GM18499 (cell line): ENCODE measurements at regions not wholly inside any gene's neighbourhood (a gene's known extent, or its start where the extent isn't known, plus 50 kb on each side); places are given as distances from the start of the nearest gene placed in this dataset.
"Not testable (repeated sequence)": the region's sequence is repeated elsewhere in the genome, so short reads cannot be mapped to it uniquely, and the experiment has no call there.

Experiments
- ATAC-seq: cut with Tn5 transposase; IDR thresholded peaks from one replicate; pipeline ENCODE4 v1.9.1; 2021; ENCODE audit warnings: moderate number of reproducible peaks; ENCODE audit not compliant: insufficient read depth, unreplicated experiment

GRCh38 chr6:130537447-130537846 is 171.6 kb downstream of the TMEM200A start:
- ATAC-seq: no peak

DNA sequence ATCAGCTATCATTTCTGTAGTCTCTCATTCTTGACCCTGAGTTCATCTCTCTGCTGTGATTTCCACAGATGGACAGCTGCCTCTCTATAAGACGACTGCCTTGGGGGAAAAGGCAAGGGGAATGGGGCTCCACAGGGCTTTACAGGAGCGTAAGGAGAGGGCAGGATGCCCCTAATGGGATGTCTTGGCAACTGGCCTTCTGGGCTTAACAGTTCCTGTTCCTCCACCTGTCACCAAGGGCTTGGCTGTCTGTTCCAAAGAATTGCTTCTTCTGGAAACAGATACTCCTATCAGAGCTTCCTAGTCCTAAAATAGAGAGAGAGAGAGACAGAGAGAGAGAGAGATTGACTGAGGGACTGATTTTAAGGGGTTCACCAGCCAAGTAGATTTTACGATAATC is 181.9 kb downstream of the TMEM200A start:
- ATAC-seq: no peak

- no peak for ATAC-seq
Measured at GRCh38 chr6:130557481-130558112, 191.8 kb downstream of the TMEM200A start.

DNA sequence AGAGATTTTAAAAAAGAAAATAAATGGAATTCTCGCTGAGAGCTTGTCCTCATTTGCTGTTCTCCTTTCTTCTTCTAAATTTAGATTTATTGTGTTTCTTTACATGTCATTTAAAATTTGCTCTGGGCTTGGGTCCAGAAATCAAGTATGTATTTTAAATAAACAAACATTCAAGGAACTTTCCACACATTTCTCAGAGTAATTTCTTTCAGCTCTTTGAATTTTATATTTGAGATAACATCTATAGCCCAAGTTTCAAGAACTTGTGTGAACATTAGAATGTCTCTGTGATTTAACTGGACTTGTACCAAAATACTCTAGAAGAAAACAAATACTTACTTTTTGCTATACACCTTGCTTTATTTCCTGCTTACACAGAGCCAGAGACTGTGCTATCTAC is 192.3 kb downstream of the TMEM200A start:
- ATAC-seq: no peak

DNA sequence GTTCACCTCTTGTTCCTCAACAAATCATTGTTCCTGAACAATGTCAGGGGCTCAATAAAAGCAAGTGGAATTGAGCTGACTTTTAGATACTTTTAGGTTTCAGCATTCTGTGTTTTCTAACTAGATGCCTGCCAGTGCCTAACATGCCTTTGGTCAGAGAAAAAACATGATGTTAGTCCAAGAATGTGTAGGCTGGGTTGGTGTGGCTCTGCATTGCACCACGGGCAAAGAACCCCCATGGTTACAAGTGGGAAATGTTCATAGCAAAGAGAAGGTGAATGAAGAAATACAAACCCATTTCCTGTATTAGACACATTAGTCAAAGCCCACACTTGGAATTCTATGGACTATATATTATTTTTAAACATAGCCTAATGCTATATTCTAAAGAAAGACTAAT is 193.3 kb downstream of the TMEM200A start:
- no peak for ATAC-seq

DNA sequence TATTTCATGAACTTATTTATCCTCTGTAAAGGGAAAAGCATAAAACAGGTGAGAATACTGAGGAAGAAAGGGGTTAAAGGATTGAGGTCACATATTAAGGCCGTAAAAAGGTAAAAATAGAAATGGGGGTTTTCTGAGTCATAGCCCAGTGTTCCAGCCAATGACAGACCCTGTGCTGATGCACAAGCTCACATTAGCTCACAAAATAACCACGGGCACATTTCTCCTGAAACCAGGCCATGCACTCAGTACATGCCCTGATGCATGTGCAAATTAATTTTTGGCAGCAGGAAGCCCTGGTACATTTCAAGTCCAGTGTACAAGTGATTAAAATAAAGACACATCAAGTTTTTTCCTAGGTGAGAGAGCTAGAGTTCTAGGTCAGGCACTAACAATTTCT is 194.4 kb downstream of the TMEM200A start:
- ATAC-seq: no peak

DNA sequence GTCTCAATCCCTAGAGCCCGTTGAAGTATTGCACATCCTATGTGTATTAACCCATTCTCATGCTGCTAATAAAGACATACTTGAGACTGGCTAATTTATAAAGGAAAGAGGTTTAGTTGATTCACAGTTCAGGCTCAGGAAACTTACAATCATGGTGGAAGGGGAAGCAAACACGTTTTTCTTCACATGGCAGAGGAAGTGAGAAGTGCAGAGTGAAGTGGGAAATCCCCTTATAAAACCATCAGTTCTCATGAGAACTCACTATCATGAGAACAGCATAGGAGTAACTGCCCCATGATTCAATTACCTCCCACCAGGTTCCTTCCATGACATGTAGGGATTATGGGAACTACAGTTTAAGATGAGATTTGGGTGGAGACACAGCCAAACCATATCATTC is 195.3 kb downstream of the TMEM200A start:
- ATAC-seq: not testable (repeated sequence)

DNA sequence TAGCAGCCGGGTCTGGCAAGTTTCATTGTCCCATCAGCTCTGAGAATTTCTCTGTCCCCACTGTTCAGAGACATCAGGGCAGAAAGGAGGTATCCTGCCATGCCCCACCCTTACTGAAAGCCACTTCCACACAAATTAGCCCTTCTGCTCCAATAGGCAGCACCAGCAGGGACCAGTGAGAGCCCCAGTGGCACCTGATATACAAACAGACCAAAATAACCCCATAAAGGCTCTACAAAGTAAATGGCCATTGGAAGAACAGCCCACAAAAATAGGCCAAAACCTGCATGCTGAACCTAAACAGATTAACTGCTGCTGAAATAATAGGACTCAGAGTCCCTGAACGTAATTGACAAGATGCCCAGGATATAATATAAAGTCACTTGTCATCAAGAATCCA is 199.9 kb downstream of the TMEM200A start:
- no peak for ATAC-seq

DNA sequence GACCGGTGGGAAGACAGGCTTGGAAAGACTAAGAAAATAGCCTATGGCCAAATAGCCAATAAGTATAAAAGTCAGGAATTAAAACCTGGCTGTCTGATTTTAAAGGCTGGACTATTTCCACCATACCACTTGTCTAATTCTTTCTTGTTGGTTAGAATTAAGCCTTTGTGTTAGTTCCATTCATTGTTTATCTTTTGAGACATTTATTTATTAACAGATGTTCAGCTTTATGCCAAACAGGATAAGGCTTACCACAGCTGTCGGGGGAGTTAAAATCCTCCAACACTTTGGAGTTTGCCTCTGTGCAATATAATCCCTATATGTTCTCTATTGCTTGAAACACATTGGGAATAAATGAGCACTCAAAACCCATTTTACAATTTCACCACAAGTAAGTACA is 208.3 kb downstream of the TMEM200A start:
- ATAC-seq: no peak

DNA sequence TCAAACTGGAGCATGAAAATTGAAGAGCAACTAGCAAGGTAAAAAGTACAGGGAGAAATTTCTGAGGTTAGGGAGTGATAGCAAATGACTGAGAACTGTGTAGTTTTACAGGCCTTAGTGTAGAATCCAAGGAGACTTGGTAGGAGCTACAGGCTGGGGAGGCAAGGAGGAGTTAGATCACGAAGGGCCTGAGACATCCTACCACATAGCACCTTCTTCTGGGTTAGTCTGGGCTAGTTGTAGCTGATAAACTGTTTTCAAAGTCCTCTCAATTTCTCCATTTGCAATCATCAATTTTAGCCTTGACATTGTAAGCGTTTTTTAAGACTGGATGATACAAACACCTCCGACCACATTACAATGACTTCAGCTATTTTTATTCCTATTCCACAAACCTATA is 209.7 kb downstream of the TMEM200A start:
- peak; percentile 6 for ATAC-seq

GRCh38 chr6:130575971-130576370 is 210.2 kb downstream of the TMEM200A start:
- peak; percentile 98 for ATAC-seq

DNA sequence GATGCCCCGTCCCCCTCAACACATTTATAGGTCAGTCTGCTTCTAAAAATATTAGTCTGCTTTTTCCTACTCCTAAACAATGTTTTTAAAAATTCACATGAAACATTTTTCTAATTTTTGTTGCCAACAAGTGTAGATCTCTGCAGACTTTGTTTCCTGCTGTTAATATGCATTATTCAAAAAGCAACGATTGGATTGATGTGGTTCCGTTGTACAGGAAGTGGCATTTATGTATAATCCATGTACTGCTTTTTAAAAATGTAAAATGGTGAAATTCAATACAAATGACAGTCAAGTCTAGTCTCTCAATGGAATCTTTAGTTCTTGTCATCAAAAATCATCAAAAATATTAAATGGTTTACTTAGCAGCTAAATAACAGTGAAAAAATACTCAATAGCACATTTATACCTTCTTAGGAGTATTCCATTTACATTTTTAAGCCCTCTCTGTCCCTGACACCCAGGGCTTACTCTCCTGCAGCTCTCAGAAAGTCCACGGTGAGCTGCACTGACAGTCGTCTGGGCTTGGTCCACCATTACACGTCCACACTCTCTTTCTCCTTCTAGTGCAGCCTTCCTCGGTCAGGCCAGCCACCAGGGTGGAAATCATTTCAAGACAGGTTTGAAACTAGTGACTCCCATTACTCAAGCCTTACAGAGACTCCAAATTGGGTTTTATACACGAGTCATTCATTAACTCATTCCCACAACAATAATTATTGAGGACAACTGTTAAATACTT is 211.5 kb downstream of the TMEM200A start:
- ATAC-seq: no peak

- no peak for ATAC-seq
Measured at GRCh38 chr6:130578713-130579112, 212.9 kb downstream of the TMEM200A start.

- ATAC-seq: no peak
Measured at GRCh38 chr6:130583268-130583667, 217.5 kb downstream of the TMEM200A start.

- ATAC-seq: no peak
Measured at GRCh38 chr6:130585587-130585986, 219.8 kb downstream of the TMEM200A start.

DNA sequence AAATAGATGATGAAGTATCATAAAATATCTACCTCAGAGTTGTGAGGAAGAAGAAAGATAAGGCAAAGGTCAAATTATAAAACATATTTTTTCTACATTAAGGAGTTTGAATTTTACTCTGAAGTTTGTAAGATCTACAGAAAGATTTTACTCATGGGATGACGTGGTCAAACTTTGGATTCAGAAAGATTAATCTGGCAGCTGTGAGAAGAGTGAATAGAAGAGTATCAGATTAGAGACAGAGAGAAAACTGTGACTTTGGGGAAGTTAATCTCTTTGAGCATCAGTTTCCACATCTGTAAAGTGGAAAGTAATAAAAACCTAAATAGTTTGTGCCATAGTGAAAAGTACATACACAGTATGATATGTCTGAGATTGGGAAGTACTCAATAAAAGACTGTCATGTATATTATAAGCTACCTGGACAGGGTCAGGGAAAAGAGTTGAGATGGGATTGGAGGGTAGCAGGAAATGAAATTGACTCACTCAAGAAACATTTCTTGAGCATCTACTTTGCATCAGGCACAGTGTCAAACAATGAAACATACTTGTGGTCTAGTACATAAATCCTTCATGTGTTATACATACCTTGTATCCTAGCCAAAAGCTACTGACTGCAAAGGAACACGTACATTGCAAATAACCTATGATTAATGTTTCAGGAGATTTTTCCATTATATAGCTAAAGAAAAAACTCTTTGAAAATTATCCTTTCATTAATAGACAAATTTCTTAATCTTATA is 222.1 kb downstream of the TMEM200A start:
- ATAC-seq: no peak

DNA sequence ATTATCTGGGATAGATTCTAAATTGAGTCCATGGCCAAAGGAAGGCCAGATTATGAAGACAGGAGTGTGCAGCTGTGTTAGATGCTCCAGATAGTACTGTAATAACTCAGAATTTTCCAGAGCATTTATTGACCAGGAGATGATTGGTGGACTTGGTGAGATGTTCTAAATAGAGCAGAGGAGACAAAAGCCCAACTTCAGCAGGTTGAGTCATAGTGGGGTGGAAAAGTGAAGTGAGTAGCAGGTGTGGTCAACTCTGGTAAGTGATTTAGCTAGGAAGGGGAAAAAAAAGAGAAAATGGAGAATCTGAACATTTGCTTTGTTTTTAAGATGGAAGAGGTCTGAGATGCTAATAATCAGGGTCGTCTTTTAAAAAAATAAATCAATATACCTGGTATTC is 227.4 kb downstream of the TMEM200A start:
- ATAC-seq: no peak

- no peak for ATAC-seq
Measured at GRCh38 chr6:130593948-130594347, 228.1 kb downstream of the TMEM200A start.

- ATAC-seq: no peak
Measured at GRCh38 chr6:130598021-130598989, 228.9 kb upstream of the SMLR1 start.

GRCh38 chr6:130600880-130601341 is 226.3 kb upstream of the SMLR1 start:
- no peak for ATAC-seq
